Fibroblast of lung (primary cell): ENCODE measurements at regions not wholly inside any gene's neighbourhood (a gene's known extent, or its start where the extent isn't known, plus 50 kb on each side); places are given as distances from the start of the nearest gene placed in this dataset.

Experiments
- DNase-seq, 2 donors: peaks; one replicate each; pipeline versions ENCODE4 v3.0.0 to v3.0.0-alpha.2; 2010; ENCODE audit warnings: low read depth in 2 of 2
- H2AFZ ChIP-seq: 2 replicates; pipeline ENCODE4 v1.5.1; 2012; ENCODE audit warnings: low read length, control low read depth, inconsistent platforms
- H3K27ac ChIP-seq: 2 replicates; pipeline ENCODE4 v1.5.1; 2011; ENCODE audit warnings: low read length, control low read depth; ENCODE audit not compliant: insufficient read depth
- H3K27me3 ChIP-seq: 2 replicates; pipeline ENCODE4 v1.5.1; 2011; ENCODE audit warnings: mild to moderate bottlenecking, low read length; ENCODE audit not compliant: control insufficient read depth, insufficient read depth
- H3K36me3 ChIP-seq: 2 replicates; pipeline ENCODE4 v1.5.1; 2011; ENCODE audit warnings: low read length; ENCODE audit not compliant: control insufficient read depth, insufficient read depth
- H3K4me1 ChIP-seq: 2 replicates; pipeline ENCODE4 v1.5.1; 2011; ENCODE audit warnings: low read length; ENCODE audit not compliant: control insufficient read depth, insufficient read depth; ENCODE audit errors: extremely low read depth
- H3K4me2 ChIP-seq: 2 replicates; pipeline ENCODE4 v1.5.1; 2011; ENCODE audit warnings: low read length, control low read depth; ENCODE audit not compliant: insufficient read depth; ENCODE audit errors: extremely low read depth
- H3K4me3 ChIP-seq, 4 experiments: fragments of 200-600 bp in 1 of 4; sonication (generic) in 1 of 4; replicated peaks in 1 of 4; 2 replicates each; pipeline ENCODE4 v1.5.1; 2011 to 2016; ENCODE audit warnings: low read length in 4 of 4, low read depth in 3 of 4, mild to moderate bottlenecking in 3 of 4, control low read depth in 2 of 4, inconsistent platforms in 1 of 4, mixed read lengths in 1 of 4; ENCODE audit not compliant: insufficient read depth in 1 of 4; ENCODE audit errors: control extremely low read depth in 1 of 4
- H3K79me2 ChIP-seq: 2 replicates; pipeline ENCODE4 v1.5.1; 2012; ENCODE audit warnings: mild to moderate bottlenecking, low read length, inconsistent platforms; ENCODE audit not compliant: control insufficient read depth, insufficient read depth
- H3K9ac ChIP-seq: 2 replicates; pipeline ENCODE4 v1.5.1; 2011; ENCODE audit warnings: mild to moderate bottlenecking, low read length, control low read depth; ENCODE audit not compliant: insufficient read depth
- H3K9me3 ChIP-seq: 2 replicates; pipeline ENCODE4 v1.5.1; 2012; ENCODE audit warnings: low read depth, low read length; ENCODE audit not compliant: control insufficient read depth, insufficient read depth
- H4K20me1 ChIP-seq: 2 replicates; pipeline ENCODE4 v1.5.1; 2011; ENCODE audit warnings: low read length; ENCODE audit not compliant: control insufficient read depth, insufficient read depth; ENCODE audit errors: extremely low read depth
- EZH2 ChIP-seq: IDR thresholded peaks from 2 replicates; pipeline ENCODE4 v1.5.1; 2012; ENCODE audit warnings: low read length, control low read depth, mild to moderate bottlenecking; ENCODE audit errors: missing control alignments
- TF ChIP-seq, protein P1 (sequence below), 2 donors: IDR thresholded peaks in 1 of 2; conservative IDR thresholded peaks in 1 of 2; 1 replicate in 1 of 2; 2 replicates in 1 of 2; pipeline ENCODE4 v1.5.1; 2011 to 2012; ENCODE audit warnings: low read length in 2 of 2, control low read depth in 1 of 2, inconsistent platforms in 1 of 2, low read depth in 1 of 2, mild to moderate bottlenecking in 1 of 2

DNA sequence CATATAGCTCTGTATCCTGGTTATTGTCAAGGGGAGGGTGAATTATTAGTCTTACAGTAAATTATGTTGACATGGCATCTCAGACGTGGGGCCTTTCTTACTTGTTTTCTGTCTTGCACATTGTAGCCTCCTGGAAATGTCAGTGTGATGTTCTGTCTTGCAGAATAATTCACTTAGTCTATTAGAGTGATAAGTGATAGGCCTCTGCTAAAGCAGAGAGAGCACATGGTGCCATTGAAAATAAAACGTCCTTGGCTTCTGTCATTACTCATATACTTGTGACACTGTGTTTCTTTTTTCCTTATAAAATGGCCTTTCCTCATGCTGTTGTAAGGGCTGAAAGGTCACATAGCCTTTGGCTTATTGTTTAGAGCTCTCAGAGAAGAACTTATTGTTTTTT, 531.0 kb downstream of the EPM2A start:
- H3K27ac ChIP-seq: no peak overlapping the region
- no peak for DNase-seq

DNA sequence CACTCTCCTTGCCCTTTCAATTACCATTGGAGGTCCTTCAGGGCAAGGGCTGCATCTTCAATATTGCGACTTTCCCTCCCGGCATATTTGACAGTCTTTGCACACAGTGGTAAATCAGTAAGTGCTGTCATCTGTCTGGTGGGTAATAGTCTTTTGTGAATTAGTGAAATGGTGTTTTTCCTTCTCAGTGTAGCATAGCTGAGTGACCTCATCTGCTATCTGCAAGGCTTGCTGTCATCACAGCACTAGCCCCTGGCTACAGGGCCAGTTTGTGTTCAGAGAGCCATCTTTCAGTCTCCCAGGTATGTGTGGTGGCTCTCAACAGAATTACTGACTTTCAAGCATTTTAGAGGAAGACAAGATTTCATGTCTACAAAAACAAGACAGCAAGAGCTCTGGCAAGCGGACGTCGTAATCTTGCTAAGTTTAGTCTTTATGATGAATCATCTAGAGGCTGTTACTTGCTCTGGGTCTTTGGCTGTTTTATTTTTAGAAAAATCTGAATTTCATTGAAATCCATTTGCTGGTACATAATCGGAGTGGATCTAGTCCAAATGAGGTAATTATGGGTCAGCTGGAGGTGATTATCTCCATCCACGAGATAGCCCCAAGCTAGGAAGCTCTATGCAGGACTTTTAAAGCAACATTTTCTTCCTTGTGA, 528.9 kb downstream of the EPM2A start:
- Histone ChIP-seq H3K27ac (no peak overlapping the region), H3K4me1 (no peaks in the 10 kb centered on the region), H3K27me3 (no peaks in the 10 kb centered on the region), H3K36me3 (no peaks in the 10 kb centered on the region), H3K9me3 (no peaks in the 10 kb centered on the region), H3K4me3 (no peak overlapping the region), H3K4me2 (peak overlapping the region; percentile 21), H4K20me1 (no peaks in the 10 kb centered on the region), H3K79me2 (no peaks in the 10 kb centered on the region), H3K9ac (no peak overlapping the region), H2AFZ (no peak overlapping the region)
- no peak for TF ChIP-seq EZH2
- TF ChIP-seq, protein P1, sequence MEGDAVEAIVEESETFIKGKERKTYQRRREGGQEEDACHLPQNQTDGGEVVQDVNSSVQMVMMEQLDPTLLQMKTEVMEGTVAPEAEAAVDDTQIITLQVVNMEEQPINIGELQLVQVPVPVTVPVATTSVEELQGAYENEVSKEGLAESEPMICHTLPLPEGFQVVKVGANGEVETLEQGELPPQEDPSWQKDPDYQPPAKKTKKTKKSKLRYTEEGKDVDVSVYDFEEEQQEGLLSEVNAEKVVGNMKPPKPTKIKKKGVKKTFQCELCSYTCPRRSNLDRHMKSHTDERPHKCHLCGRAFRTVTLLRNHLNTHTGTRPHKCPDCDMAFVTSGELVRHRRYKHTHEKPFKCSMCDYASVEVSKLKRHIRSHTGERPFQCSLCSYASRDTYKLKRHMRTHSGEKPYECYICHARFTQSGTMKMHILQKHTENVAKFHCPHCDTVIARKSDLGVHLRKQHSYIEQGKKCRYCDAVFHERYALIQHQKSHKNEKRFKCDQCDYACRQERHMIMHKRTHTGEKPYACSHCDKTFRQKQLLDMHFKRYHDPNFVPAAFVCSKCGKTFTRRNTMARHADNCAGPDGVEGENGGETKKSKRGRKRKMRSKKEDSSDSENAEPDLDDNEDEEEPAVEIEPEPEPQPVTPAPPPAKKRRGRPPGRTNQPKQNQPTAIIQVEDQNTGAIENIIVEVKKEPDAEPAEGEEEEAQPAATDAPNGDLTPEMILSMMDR (conservative IDR thresholded peaks at IDR 0.05 in 1 of 2, IDR thresholded peaks at IDR 0.05 in 1 of 2; ENCODE audit: low read depth in 1 of 2, low read length in 2 of 2): no peak
- DNase-seq: peak; percentile 38 to 67

More for the DNA sequence above, 531.0 kb downstream of the EPM2A start:
- no peak overlapping the region for H2AFZ ChIP-seq
- no peaks in the 10 kb centered on the region for H3K27me3 ChIP-seq
- TF ChIP-seq EZH2: no peak
- TF ChIP-seq, protein P1 (conservative IDR thresholded peaks at IDR 0.05 in 1 of 2, IDR thresholded peaks at IDR 0.05 in 1 of 2; ENCODE audit: low read depth in 1 of 2, low read length in 2 of 2): no peak
- no peaks in the 10 kb centered on the region for H3K9me3 ChIP-seq
- H3K9ac ChIP-seq: no peak overlapping the region
- H3K4me3 ChIP-seq: no peak overlapping the region
- no peaks in the 10 kb centered on the region for H3K79me2 ChIP-seq
- no peak overlapping the region for H3K4me2 ChIP-seq
- H3K4me1 ChIP-seq: no peaks in the 10 kb centered on the region
- H3K36me3 ChIP-seq: no peaks in the 10 kb centered on the region
- no peaks in the 10 kb centered on the region for H4K20me1 ChIP-seq

DNA sequence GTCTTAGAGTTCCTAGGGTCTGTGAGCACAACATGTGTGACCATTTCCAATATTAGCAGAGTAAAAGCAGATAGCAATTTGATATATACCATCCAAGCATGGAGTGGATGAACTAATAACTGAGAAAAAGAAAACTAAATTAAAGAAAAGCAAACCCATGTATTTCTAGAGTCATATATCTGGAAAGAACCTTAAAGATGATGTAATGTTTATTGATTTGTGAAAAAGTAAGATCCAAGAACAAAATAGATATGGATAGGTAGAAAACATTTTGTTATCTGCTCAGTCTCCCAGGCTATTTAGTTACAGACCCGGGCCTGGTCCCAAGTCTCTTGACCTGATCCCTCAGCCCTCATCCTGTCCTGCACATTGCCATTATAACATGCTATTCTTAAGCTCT, 526.8 kb downstream of the EPM2A start:
- Histone ChIP-seq H3K36me3 (no peaks in the 10 kb centered on the region), H3K9ac (no peak overlapping the region), H3K4me1 (no peaks in the 10 kb centered on the region), H3K79me2 (no peaks in the 10 kb centered on the region), H3K27ac (no peak overlapping the region), H4K20me1 (no peaks in the 10 kb centered on the region), H3K4me3 (no peak overlapping the region), H3K9me3 (no peaks in the 10 kb centered on the region), H3K27me3 (no peaks in the 10 kb centered on the region), H2AFZ (no peak overlapping the region), H3K4me2 (no peak overlapping the region)
- DNase-seq: no peak
- TF ChIP-seq, protein P1 (conservative IDR thresholded peaks at IDR 0.05 in 1 of 2, IDR thresholded peaks at IDR 0.05 in 1 of 2; ENCODE audit: low read depth in 1 of 2, low read length in 2 of 2): no peak
- TF ChIP-seq EZH2: no peak
